GM12891 (cell line): ENCODE measurements at regions not wholly inside any gene's neighbourhood (a gene's known extent, or its start where the extent isn't known, plus 50 kb on each side); places are given as distances from the start of the nearest gene placed in this dataset.

Experiments used
- PAX5 ChIP-seq: IDR thresholded peaks from 2 replicates; pipeline ENCODE4 v1.6.1; 2011; ENCODE audit warnings: low read length, moderate library complexity, mild to moderate bottlenecking; ENCODE audit not compliant: insufficient read depth, severe bottlenecking
- POLR2A ChIP-seq: IDR thresholded peaks from 2 replicates; pipeline ENCODE4 v1.6.1; 2011; ENCODE audit warnings: low read depth, low read length, control low read depth
- POLR2AphosphoS5 ChIP-seq: IDR thresholded peaks from 2 replicates; pipeline ENCODE4 v1.6.1; 2011; ENCODE audit warnings: low read depth, low read length, control low read depth
- POU2F2 ChIP-seq: IDR thresholded peaks from 2 replicates; pipeline ENCODE4 v1.6.1; 2011; ENCODE audit warnings: low read depth, mild to moderate bottlenecking, control low read depth, low read length, moderate library complexity
- SPI1 ChIP-seq: IDR thresholded peaks from 2 replicates; pipeline ENCODE4 v1.6.1; 2011; ENCODE audit warnings: low read depth, low read length, control low read depth
- TAF1 ChIP-seq: IDR thresholded peaks from 2 replicates; pipeline ENCODE4 v1.6.1; 2011; ENCODE audit warnings: low read depth, low read length, control low read depth

DNA sequence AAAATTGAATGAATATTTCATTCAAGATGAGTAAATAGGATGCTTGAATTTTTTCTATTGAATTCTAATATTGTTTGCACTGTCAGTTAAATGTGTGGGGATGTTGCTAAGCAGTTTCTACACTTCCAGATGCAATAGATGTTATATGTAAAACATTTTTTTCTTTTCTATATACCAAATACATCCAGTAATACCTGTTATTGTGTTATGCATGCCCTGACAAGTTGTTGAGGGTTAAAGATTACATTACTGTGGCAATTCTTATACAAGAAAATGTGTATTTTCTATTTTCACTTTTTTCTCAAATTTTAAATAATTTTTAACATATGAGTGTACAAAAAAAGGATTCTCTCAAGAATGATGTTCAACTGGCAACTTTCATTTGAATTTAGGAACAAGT is 713.9 kb downstream of the GATA3 start:
- TF ChIP-seq POLR2A (no peak), POLR2AphosphoS5 (no peak), POU2F2 (no peak), TAF1 (no peak), SPI1 (no peak), PAX5 (no peak)
